ENCODE measurements at regions not wholly inside any gene's neighbourhood (a gene's known extent, or its start where the extent isn't known, plus 50 kb on each side); places are given as distances from the start of the nearest gene placed in this dataset.
A peak's percentile ranks its signal among the peaks of the same experiment; 100 is the strongest.

DNA sequence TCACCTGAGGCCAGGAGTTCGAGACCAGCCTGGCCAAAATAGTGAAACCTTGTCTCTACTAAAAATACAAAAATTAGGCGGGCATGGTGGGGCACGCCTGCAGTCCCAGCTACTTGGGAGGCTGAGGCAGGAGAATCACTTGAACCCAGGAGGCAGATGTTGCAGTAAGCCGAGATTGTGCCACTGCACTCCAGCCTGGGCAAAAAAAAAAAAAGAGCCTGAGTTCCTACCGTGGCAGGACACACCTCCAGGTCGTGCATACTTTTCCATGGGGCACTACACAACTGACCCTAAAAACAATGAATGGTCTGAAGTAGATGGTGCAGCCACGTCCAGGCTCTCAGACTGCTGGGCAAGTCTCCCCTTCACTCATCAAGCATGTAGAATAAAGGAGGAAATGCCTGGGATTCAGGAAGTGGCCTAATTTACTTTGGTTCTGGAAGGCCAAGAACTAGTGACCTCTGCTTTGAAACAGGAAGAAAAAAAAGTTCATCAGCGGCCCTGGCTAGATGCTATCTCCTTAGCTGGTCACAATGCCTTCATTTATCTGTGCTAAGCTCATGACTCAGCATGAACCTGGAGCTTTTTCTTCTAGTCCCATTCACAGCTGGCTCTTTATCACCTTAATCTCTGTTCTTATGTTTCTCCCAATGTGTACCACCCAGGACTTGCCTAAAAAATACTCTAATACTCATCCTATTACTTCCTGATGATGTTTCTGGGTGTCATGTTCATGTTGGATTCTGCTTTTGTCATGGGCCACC lies 55.8 kb upstream of the OR6J1 start:
- DNase-seq = no peak

- DNase-seq = no peak
Observed at GRCh38 chr14:22713631-22713950, 52.9 kb upstream of the OXA1L start.

GRCh38 chr14:22715186-22715812 lies 51.2 kb upstream of the OXA1L start:
- DNase-seq = peak in 1 of 2 donors; percentile 2

DNA sequence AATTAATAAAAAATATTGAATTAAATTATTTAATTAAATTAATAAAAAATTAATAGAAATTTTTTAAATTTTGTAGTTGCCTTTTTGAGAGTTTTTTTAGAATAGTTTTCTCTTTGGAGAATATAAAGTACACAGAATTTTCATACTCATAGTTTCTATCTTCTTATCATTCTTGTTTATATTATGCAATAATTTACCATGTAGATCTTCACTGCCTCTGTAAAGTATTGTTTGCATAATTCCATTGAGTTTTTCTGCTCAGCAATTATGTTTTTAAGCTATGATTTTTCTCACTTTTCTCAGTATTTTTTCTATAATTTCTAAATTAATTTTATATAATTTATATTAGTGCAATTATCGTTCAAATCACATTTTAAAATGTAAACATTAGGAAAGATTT lies 50.6 kb upstream of the OXA1L start:
- no peak for DNase-seq
